IMR-90 (cell line): ENCODE measurements at regions not wholly inside any gene's neighbourhood (a gene's known extent, or its start where the extent isn't known, plus 50 kb on each side); places are given as distances from the start of the nearest gene placed in this dataset.
A peak's percentile ranks its signal among the peaks of the same experiment; 100 is the strongest.

Source experiments
- ATAC-seq: fragments of 200-7000 bp; cut with Tn5 transposase; 2 replicates; pipeline ENCODE4 v1.9.1; 2020; ENCODE audit warnings: low read depth, mild to moderate bottlenecking, moderate library complexity
- BruUV-seq: library from RNA; stranded (reverse); fragments of 400-500 nt; replicated peaks from 2 replicates; lab custom pipeline; 2021; lab: Mats Ljungman, UMichigan
- CTCF ChIA-PET: fragments of 300-600 bp; formaldehyde crosslinking; extraction: SDS; loops from one replicate; lab custom pipeline; 2021; ENCODE audit warnings: antibody characterized with exemption; lab: Yijun Ruan, JAX
- POLR2A ChIA-PET: fragments of 300-600 bp; sonication (Branson Sonifier 250); formaldehyde crosslinking; loops from one replicate; lab custom pipeline; 2022; ENCODE audit warnings: antibody characterized with exemption; ENCODE audit not compliant: unreplicated experiment; lab: Charles Lee
- DNase-seq: peaks from one replicate; pipeline ENCODE4 v3.0.0; 2013
- H2AFZ ChIP-seq: replicated peaks from 2 replicates; pipeline ENCODE3; 2013; ENCODE audit warnings: low read length, mild to moderate bottlenecking; ENCODE audit not compliant: poor library complexity
- H2AK5ac ChIP-seq: 2 replicates; pipeline ENCODE4 v1.6.1; 2013; ENCODE audit warnings: low read depth, low read length, inconsistent platforms
- H2AK9ac ChIP-seq: replicated peaks from 2 replicates; pipeline ENCODE3; 2013; ENCODE audit warnings: mild to moderate bottlenecking, low read depth, low read length, moderate library complexity; ENCODE audit not compliant: poor library complexity
- H2BK120ac ChIP-seq: 2 replicates; pipeline ENCODE4 v1.6.1; 2013; ENCODE audit warnings: low read depth, low read length, inconsistent platforms
- H2BK15ac ChIP-seq: 3 replicates; pipeline ENCODE4 v1.6.1; 2013; ENCODE audit warnings: low read depth, low read length, inconsistent platforms
- H2BK20ac ChIP-seq: 2 replicates; pipeline ENCODE4 v1.6.1; 2013; ENCODE audit warnings: low read depth, mild to moderate bottlenecking, inconsistent platforms, low read length, moderate library complexity
- H2BK5ac ChIP-seq: 2 replicates; pipeline ENCODE4 v1.6.1; 2013; ENCODE audit warnings: mild to moderate bottlenecking, low read depth, low read length, inconsistent platforms; ENCODE audit not compliant: poor library complexity, severe bottlenecking
- H3K14ac ChIP-seq: replicated peaks from 2 replicates; pipeline ENCODE4 v1.6.1; 2013; ENCODE audit warnings: low read depth, low read length, inconsistent platforms
- H3K18ac ChIP-seq: 2 replicates; pipeline ENCODE4 v1.6.1; 2013; ENCODE audit warnings: low read depth, low read length, control low read depth
- H3K23ac ChIP-seq: 2 replicates; pipeline ENCODE4 v1.6.1; 2013; ENCODE audit warnings: low read depth, low read length, inconsistent platforms
- H3K27ac ChIP-seq: 2 replicates; pipeline ENCODE4 v1.5.1; 2013; ENCODE audit warnings: mild to moderate bottlenecking, control low read depth, low read length; ENCODE audit not compliant: insufficient read depth
- H3K27me3 ChIP-seq: 2 replicates; pipeline ENCODE4 v1.6.1; 2013; ENCODE audit warnings: low read length; ENCODE audit not compliant: control insufficient read depth, insufficient read depth
- H3K36me3 ChIP-seq: 2 replicates; pipeline ENCODE4 v1.6.1; 2013; ENCODE audit warnings: low read length, mixed read lengths; ENCODE audit not compliant: control insufficient read depth, insufficient read depth
- H3K4ac ChIP-seq: 2 replicates; pipeline ENCODE4 v1.6.1; 2013; ENCODE audit warnings: low read depth, low read length, inconsistent platforms
- H3K4me1 ChIP-seq: 2 replicates; pipeline ENCODE4 v1.6.1; 2013; ENCODE audit warnings: low read length, mixed read lengths; ENCODE audit not compliant: control insufficient read depth, insufficient read depth
- H3K4me2 ChIP-seq: 2 replicates; pipeline ENCODE4 v1.6.1; 2013; ENCODE audit warnings: low read depth, mild to moderate bottlenecking, control low read depth, low read length, moderate library complexity
- H3K4me3 ChIP-seq: 2 replicates; pipeline ENCODE4 v1.5.1; 2013; ENCODE audit warnings: low read depth, mild to moderate bottlenecking, control low read depth, low read length, moderate library complexity; ENCODE audit not compliant: insufficient read depth
- H3K56ac ChIP-seq: 2 replicates; pipeline ENCODE4 v1.6.1; 2013; ENCODE audit warnings: low read length, inconsistent platforms; ENCODE audit not compliant: insufficient read depth; ENCODE audit errors: extremely low read depth
- H3K79me1 ChIP-seq, 2 experiments: 2 replicates each; pipeline ENCODE4 v1.6.1; 2013; ENCODE audit warnings: low read length in 2 of 2, inconsistent platforms in 1 of 2, low read depth in 1 of 2
- H3K9ac ChIP-seq: 2 replicates; pipeline ENCODE4 v1.6.1; 2013; ENCODE audit warnings: low read depth, low read length, control low read depth
- H3K9me1 ChIP-seq: 2 replicates; pipeline ENCODE4 v1.6.1; 2013; ENCODE audit warnings: low read length, inconsistent platforms; ENCODE audit not compliant: insufficient read depth
- H3K9me3 ChIP-seq: 2 replicates; pipeline ENCODE4 v1.6.1; 2013; ENCODE audit warnings: low read length; ENCODE audit not compliant: control insufficient read depth, insufficient read depth
- H4K20me1 ChIP-seq: 2 replicates; pipeline ENCODE4 v1.6.1; 2013; ENCODE audit warnings: low read length, inconsistent platforms; ENCODE audit not compliant: insufficient read depth
- H4K5ac ChIP-seq: 2 replicates; pipeline ENCODE4 v1.6.1; 2013; ENCODE audit warnings: mild to moderate bottlenecking, low read depth, low read length, control low read depth
- H4K8ac ChIP-seq, 2 experiments: 2 replicates each; pipeline ENCODE4 v1.6.1; 2013; ENCODE audit warnings: low read depth in 2 of 2, low read length in 2 of 2, control low read depth in 1 of 2, inconsistent platforms in 1 of 2
- H4K91ac ChIP-seq: 2 replicates; pipeline ENCODE4 v1.6.1; 2013; ENCODE audit warnings: low read depth, low read length, inconsistent platforms; ENCODE audit not compliant: insufficient read depth
- CHD1 ChIP-seq: IDR thresholded peaks from 2 replicates; pipeline ENCODE4 v1.6.1; 2012; ENCODE audit warnings: low read depth, low read length, improper control_type of control experiment
- FOS ChIP-seq: fragments of 150-350 bp; IDR thresholded peaks from 2 replicates; pipeline ENCODE4 v1.6.1; 2016; ENCODE audit warnings: low read depth, low read length
- MAFK ChIP-seq: IDR thresholded peaks from 2 replicates; pipeline ENCODE4 v1.6.1; 2012; ENCODE audit warnings: low read depth, low read length, improper control_type of control experiment
- NFE2L2 ChIP-seq: fragments of 150-350 bp; IDR thresholded peaks from 2 replicates; pipeline ENCODE4 v1.6.1; 2016; ENCODE audit warnings: low read depth, mild to moderate bottlenecking, low read length
- POLR2A ChIP-seq: IDR thresholded peaks from 2 replicates; pipeline ENCODE4 v1.6.1; 2012; ENCODE audit warnings: mild to moderate bottlenecking, low read depth, low read length
- RCOR1 ChIP-seq: IDR thresholded peaks from 2 replicates; pipeline ENCODE4 v1.6.1; 2012; ENCODE audit warnings: mild to moderate bottlenecking, low read length, improper control_type of control experiment; ENCODE audit not compliant: insufficient replicate concordance
- WGBS, 2 experiments: methylation state at CpG; one replicate each; pipeline versions ENCODE4 v1.1.5 to v1.1.7; 2013; ENCODE audit warnings: missing lambda C conversion rate in 2 of 2; ENCODE audit not compliant: insufficient read length in 1 of 2; ENCODE audit errors: extremely low coverage in 2 of 2; 5-methylcytosine and 5-hydroxymethylcytosine counted together
- dilution Hi-C: fragments of 300-500 bp; cut with HindIII; formaldehyde crosslinking; loops from one replicate; pipeline ENCODE4 v1.14.3; 2018; ENCODE audit warnings: low sequenced_read_pairs; ENCODE audit not compliant: unreplicated experiment
- in situ Hi-C: fragments of 300-500 bp; cut with MboI; formaldehyde crosslinking; loops from 3 replicates; pipeline ENCODE4 v1.14.3; 2019; ENCODE audit warnings: low sequenced_read_pairs, inconsistent platforms, mixed read lengths
- intact Hi-C: fragments of 100-400 bp; cut with micrococcal nuclease; formaldehyde crosslinking; loops from 2 replicates; pipeline ENCODE4 v1.10.0; 2022
- TF ChIP-seq, protein P1 (sequence below): fragments of 150-350 bp; IDR thresholded peaks from 2 replicates; pipeline ENCODE4 v1.6.1; 2016; ENCODE audit warnings: low read depth, mild to moderate bottlenecking, low read length, moderate library complexity, borderline replicate concordance

DNA sequence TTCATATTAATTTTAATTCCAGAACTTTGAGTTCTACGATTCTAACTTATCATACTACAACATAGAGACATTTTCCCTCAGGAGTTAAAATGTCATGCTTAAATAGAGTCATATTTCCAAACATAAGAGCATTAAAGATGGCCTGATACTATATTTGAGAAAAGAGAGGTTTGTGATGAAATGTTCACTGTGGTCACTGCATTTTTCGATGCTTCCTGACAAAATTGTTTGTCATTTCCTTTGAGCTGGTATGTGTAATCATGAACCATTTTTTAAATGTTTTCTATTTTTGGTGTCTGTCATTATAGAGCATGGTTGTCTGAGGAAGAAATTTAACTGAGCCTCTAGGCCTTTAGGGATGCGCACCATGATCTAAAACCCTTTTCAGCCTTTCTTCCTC, 721.4 kb upstream of the NR2F2 start:
- H3K4ac ChIP-seq: peak overlapping the region; percentile 50; the same call in 1 of the 2 replicates
- H2BK15ac ChIP-seq: peak overlapping the region; percentile 86; the same call in 1 of the 3 replicates
- H3K79me1 ChIP-seq: no peaks in the 10 kb centered on the region
- ATAC-seq: no peak
- no peak overlapping the region for H4K5ac ChIP-seq
- DNase-seq: peak; percentile 15
- no peaks in the 10 kb centered on the region for H3K9me3 ChIP-seq
- H4K91ac ChIP-seq: no peak overlapping the region
- no peak overlapping the region for H2AFZ ChIP-seq
- TF ChIP-seq CHD1 (no peak), MAFK (no peak), FOS (no peak), RCOR1 (no peak), NFE2L2 (no peak), POLR2A (no peak)
- TF ChIP-seq, protein P1, sequence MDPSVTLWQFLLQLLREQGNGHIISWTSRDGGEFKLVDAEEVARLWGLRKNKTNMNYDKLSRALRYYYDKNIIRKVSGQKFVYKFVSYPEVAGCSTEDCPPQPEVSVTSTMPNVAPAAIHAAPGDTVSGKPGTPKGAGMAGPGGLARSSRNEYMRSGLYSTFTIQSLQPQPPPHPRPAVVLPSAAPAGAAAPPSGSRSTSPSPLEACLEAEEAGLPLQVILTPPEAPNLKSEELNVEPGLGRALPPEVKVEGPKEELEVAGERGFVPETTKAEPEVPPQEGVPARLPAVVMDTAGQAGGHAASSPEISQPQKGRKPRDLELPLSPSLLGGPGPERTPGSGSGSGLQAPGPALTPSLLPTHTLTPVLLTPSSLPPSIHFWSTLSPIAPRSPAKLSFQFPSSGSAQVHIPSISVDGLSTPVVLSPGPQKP: no peak
- peaks cover 1% of the 10 kb centered on the region; the same call in 1 of the 2 replicates for H3K4me1 ChIP-seq
- in situ Hi-C loops (no loop called here), intact Hi-C loops (no loop called here), dilution Hi-C loops (no loop called here)
- H3K23ac ChIP-seq: no peak overlapping the region
- peak overlapping the region; percentile 84; the same call in 1 of the 2 replicates for H3K14ac ChIP-seq
- H3K9me1 ChIP-seq: 0 out of 2 replicates have a peak, but pooled peaks cover under 1% of the 10 kb centered on the region
- H2BK120ac ChIP-seq: peak overlapping the region; percentile 64; the same call in 1 of the 2 replicates
- peak overlapping the region; percentile 84; the same call in 1 of the 2 replicates for H2BK20ac ChIP-seq
- no peaks in the 10 kb centered on the region for H3K27me3 ChIP-seq
- no peak overlapping the region for H3K4me3 ChIP-seq
- H2AK9ac ChIP-seq: no peak overlapping the region
- no peaks in the 10 kb centered on the region for H3K36me3 ChIP-seq
- no TSS peak for BruUV-seq
- no peak overlapping the region for H3K4me2 ChIP-seq
- CTCF ChIA-PET: no interaction called here
- H2BK5ac ChIP-seq: peak overlapping the region; percentile 56
- POLR2A ChIA-PET: no interaction called here
- H4K20me1 ChIP-seq: no peaks in the 10 kb centered on the region
- no CpG with 5 or more reads among the region's 3 CpGs for WGBS, 2 experiments
- no peak overlapping the region for H2AK5ac ChIP-seq
- H3K18ac ChIP-seq: peak overlapping the region; percentile 56; the same call in 1 of the 2 replicates
- H3K9ac ChIP-seq: no peak overlapping the region
- no peak overlapping the region for H3K27ac ChIP-seq
- H3K56ac ChIP-seq: no peak overlapping the region
- peak overlapping the region in 1 of 2 experiments; percentile 23; a peak in 1 of 4 replicates for H4K8ac ChIP-seq
